ENCODE measurements at regions not wholly inside any gene's neighbourhood (a gene's known extent, or its start where the extent isn't known, plus 50 kb on each side); places are given as distances from the start of the nearest gene placed in this dataset.

DNA sequence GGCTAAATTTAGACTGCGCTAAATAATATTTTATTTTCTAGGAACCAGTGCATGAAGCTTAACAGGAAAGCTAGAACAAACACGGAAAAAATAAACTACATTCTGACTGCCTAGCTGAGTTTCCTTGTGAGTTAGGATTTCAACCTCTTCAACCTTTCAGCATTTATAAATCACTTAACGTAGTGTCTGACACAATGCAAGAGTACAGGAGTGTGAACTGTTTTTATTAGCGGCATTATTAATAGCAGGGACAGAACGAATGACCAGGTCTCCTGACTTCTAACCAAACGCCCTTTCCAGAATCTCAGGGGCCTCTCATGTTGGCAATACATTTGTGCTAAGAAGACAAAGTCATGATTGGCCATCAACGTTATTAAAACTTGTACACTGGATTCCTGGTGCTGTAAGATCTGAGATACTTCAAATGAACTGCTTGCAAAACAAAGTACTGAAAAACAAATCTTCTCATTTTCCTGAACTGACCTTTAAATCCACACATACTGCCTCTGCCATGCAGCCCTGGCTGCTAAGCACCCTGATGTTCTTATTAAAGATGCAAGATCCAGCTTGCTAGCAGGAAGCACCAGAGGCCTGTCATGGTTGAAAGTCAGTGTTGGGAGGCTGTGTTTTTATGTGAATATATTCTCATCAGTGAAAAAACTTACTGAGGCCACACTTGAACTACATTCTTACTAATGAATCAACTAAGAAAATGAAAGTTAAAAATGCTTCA, 380.4 kb upstream of the CPEB2 start:
- Histone ChIP-seq H3K36me3 (no peaks in the 10 kb centered on the region), H3K27me3 (no peaks in the 10 kb centered on the region), H3K9me3 (no peaks in the 10 kb centered on the region), H3K4me3 (no peak overlapping the region), H3K4me1 (peaks cover 0 to 15% (median 10%) of the 10 kb centered on the region in 4 donors), H3K27ac (replicated peaks in 1 of 4) (peak overlapping the region in 2 of 4 donors; percentile 3 to 16)
- WGBS: 47% methylated on average over 7 of the region's 7 CpGs
- TF ChIP-seq EP300 (IDR thresholded peaks at IDR 0.05) (no peak), POLR2AphosphoS5 (IDR thresholded peaks at IDR 0.05) (no peak), POLR2A (IDR thresholded peaks at IDR 0.05; ENCODE audit: low read depth) (no peak), CTCF (IDR thresholded peaks at IDR 0.05) (no peak)
- intact Hi-C loops (cut with DNase I): no loop called here
- no peak for DNase-seq (ENCODE audit: extremely low spot score)

- Histone ChIP-seq H3K9me3 (no peaks in the 10 kb centered on the region), H3K4me1 (peaks cover 0 to 7% (median 5%) of the 10 kb centered on the region in 4 donors), H3K27ac (replicated peaks in 1 of 4) (no peak overlapping the region), H3K36me3 (no peaks in the 10 kb centered on the region), H3K27me3 (no peaks in the 10 kb centered on the region), H3K4me3 (no peak overlapping the region)
- TF ChIP-seq CTCF (IDR thresholded peaks at IDR 0.05) (no peak), POLR2AphosphoS5 (IDR thresholded peaks at IDR 0.05) (no peak), POLR2A (IDR thresholded peaks at IDR 0.05; ENCODE audit: low read depth) (no peak), EP300 (IDR thresholded peaks at IDR 0.05) (no peak)
- DNase-seq (ENCODE audit: extremely low spot score): no peak
- WGBS: 90% methylated on average over 5 of the region's 5 CpGs
- intact Hi-C loops (cut with DNase I): no loop called here
Measured at GRCh38 chr4:14627038-14627437, 375.2 kb upstream of the CPEB2 start.

GRCh38 chr4:14631806-14632440, 370.4 kb upstream of the CPEB2 start:
- intact Hi-C loops (cut with DNase I): no loop called here
- no peak for DNase-seq (ENCODE audit: extremely low spot score)
- Histone ChIP-seq H3K27ac (replicated peaks in 1 of 4) (no peak overlapping the region), H3K4me1 (peaks cover 0 to 6% (median 0%) of the 10 kb centered on the region in 4 donors), H3K27me3 (no peaks in the 10 kb centered on the region), H3K36me3 (no peaks in the 10 kb centered on the region), H3K9me3 (no peaks in the 10 kb centered on the region), H3K4me3 (no peak overlapping the region)
- no peak for TF ChIP-seq CTCF (IDR thresholded peaks at IDR 0.05)
- TF ChIP-seq EP300 (IDR thresholded peaks at IDR 0.05): no peak
- TF ChIP-seq POLR2A (IDR thresholded peaks at IDR 0.05; ENCODE audit: low read depth): no peak
- no peak for TF ChIP-seq POLR2AphosphoS5 (IDR thresholded peaks at IDR 0.05)

- H3K36me3 ChIP-seq: no peaks in the 10 kb centered on the region
- H3K9me3 ChIP-seq: no peaks in the 10 kb centered on the region
- peaks cover 0 to 6% (median 0%) of the 10 kb centered on the region in 4 donors for H3K4me1 ChIP-seq
- H3K27ac ChIP-seq (replicated peaks in 1 of 4): no peak overlapping the region
- DNase-seq (ENCODE audit: extremely low spot score): no peak
- no peaks in the 10 kb centered on the region for H3K27me3 ChIP-seq
- intact Hi-C loops (cut with DNase I): no loop called here
- no peak overlapping the region for H3K4me3 ChIP-seq
- TF ChIP-seq POLR2AphosphoS5 (IDR thresholded peaks at IDR 0.05) (no peak), POLR2A (IDR thresholded peaks at IDR 0.05; ENCODE audit: low read depth) (no peak), EP300 (IDR thresholded peaks at IDR 0.05) (no peak), CTCF (IDR thresholded peaks at IDR 0.05) (no peak)
Measured at GRCh38 chr4:14636563-14636962, 365.7 kb upstream of the CPEB2 start.

All from esophagus muscularis mucosa (tissue), 4 donors.